GM12878 (cell line): ENCODE measurements at regions not wholly inside any gene's neighbourhood (a gene's known extent, or its start where the extent isn't known, plus 50 kb on each side); places are given as distances from the start of the nearest gene placed in this dataset.

ENCODE experiments used
- ATAC-seq: fragments of 200-7000 bp; cut with Tn5 transposase; 3 replicates; pipeline ENCODE4 v1.9.1; 2020; ENCODE audit warnings: mild to moderate bottlenecking, moderate library complexity
- BruUV-seq: library from RNA; stranded (reverse); fragments of 400-500 nt; replicated peaks from 2 replicates; lab custom pipeline; 2021; lab: Mats Ljungman, UMichigan
- CTCF ChIA-PET: fragments of 300-600 bp; sonication (Branson Sonifier 250); formaldehyde crosslinking; extraction: SDS; loops from one replicate; lab custom pipeline; 2021; ENCODE audit warnings: inconsistent platforms; lab: Yijun Ruan, JAX
- POLR2A ChIA-PET: fragments of 350-600 bp; formaldehyde crosslinking; extraction: SDS; loops from one replicate; lab custom pipeline; 2021; ENCODE audit warnings: inconsistent platforms; lab: Charles Lee
- RAD21 ChIA-PET: fragments of 300-600 bp; sonication (Branson Sonifier 250); formaldehyde crosslinking; loops from one replicate; lab custom pipeline; 2023; ENCODE audit warnings: antibody characterized with exemption; ENCODE audit not compliant: unreplicated experiment; lab: Charles Lee
- SMC1A ChIA-PET: fragments of 300-600 bp; sonication (Branson Sonifier 250); formaldehyde crosslinking; loops from one replicate; lab custom pipeline; 2023; ENCODE audit not compliant: unreplicated experiment, uncharacterized antibody; lab: Charles Lee
- DNase-seq: peaks from one replicate; pipeline ENCODE4 v3.0.0-alpha.2; 2011; ENCODE audit warnings: low read depth, low spot score
- FAIRE-seq: peaks from 3 replicates; lab custom pipeline; 2011; peaks lifted over from hg19 to GRCh38; lab: Jason Lieb, UNC
- H2AFZ ChIP-seq: 2 replicates; pipeline ENCODE4 v1.6.0; 2011; ENCODE audit warnings: low read depth, low read length, control low read depth; ENCODE audit not compliant: control insufficient read depth
- H3K27ac ChIP-seq: 2 replicates; pipeline ENCODE4 v1.5.1; 2011; ENCODE audit warnings: control low read depth; ENCODE audit not compliant: control insufficient read depth, insufficient read depth
- H3K27me3 ChIP-seq, 2 experiments: replicated peaks in 1 of 2; 2 replicates each; pipeline versions ENCODE4 v1.6.0 to v1.6.1; 2011; ENCODE audit warnings: low read length in 1 of 2; ENCODE audit not compliant: control insufficient read depth in 2 of 2, insufficient read depth in 2 of 2
- H3K36me3 ChIP-seq, 2 experiments: 2 replicates each; pipeline ENCODE4 v1.5.1; 2011; ENCODE audit warnings: low read length in 1 of 2; ENCODE audit not compliant: control insufficient read depth in 2 of 2, insufficient read depth in 2 of 2
- H3K4me1 ChIP-seq: 2 replicates; pipeline ENCODE4 v1.6.1; 2011; ENCODE audit warnings: mild to moderate bottlenecking, low read length, moderate library complexity, mixed read lengths; ENCODE audit not compliant: control insufficient read depth, insufficient read depth
- H3K4me2 ChIP-seq: 2 replicates; pipeline ENCODE4 v1.6.0; 2011; ENCODE audit warnings: control low read depth; ENCODE audit not compliant: control insufficient read depth, insufficient read depth
- H3K4me3 ChIP-seq: fragments of 200-600 bp; sonication (generic); 2 replicates; pipeline ENCODE4 v1.5.1; 2016
- H3K79me2 ChIP-seq: 2 replicates; pipeline ENCODE4 v1.6.0; 2011; ENCODE audit warnings: low read length; ENCODE audit not compliant: control insufficient read depth, insufficient read depth
- H3K9ac ChIP-seq: 2 replicates; pipeline ENCODE4 v1.8.0; 2011; ENCODE audit warnings: low read length, control low read depth, mixed read lengths; ENCODE audit not compliant: control insufficient read depth, insufficient read depth
- H3K9me3 ChIP-seq: replicated peaks from 3 replicates; pipeline ENCODE4 v1.5.1; 2011; ENCODE audit warnings: mild to moderate bottlenecking, low read length; ENCODE audit not compliant: control insufficient read depth, insufficient read depth
- H4K20me1 ChIP-seq: 2 replicates; pipeline ENCODE4 v1.6.0; 2011; ENCODE audit not compliant: control insufficient read depth, insufficient read depth
- CBX5 ChIP-seq: sonication (generic); IDR thresholded peaks from 2 replicates; pipeline ENCODE4 v1.6.1; 2016; ENCODE audit warnings: low read depth, moderate library complexity, mild to moderate bottlenecking, inconsistent platforms
- CEBPB ChIP-seq, 2 experiments: fragments of 150-350 bp in 1 of 2; IDR thresholded peaks; 2 replicates each; pipeline ENCODE4 v1.6.1; 2012 to 2014; ENCODE audit warnings: low read depth in 2 of 2, low read length in 2 of 2, borderline replicate concordance in 1 of 2, inconsistent platforms in 1 of 2
- CHD4 ChIP-seq: fragments of 200-600 bp; sonication (generic); IDR thresholded peaks from 2 replicates; pipeline ENCODE4 v1.6.1; 2016; ENCODE audit warnings: mild to moderate bottlenecking
- EED ChIP-seq: sonication (generic); IDR thresholded peaks from 2 replicates; pipeline ENCODE4 v1.6.1; 2016; ENCODE audit warnings: antibody characterized with exemption, low read depth
- EGR1 ChIP-seq, 2 experiments: IDR thresholded peaks; 1 replicate in 1 of 2; 2 replicates in 1 of 2; pipeline ENCODE4 v1.6.1; 2011 to 2012; ENCODE audit warnings: low read depth in 2 of 2, low read length in 2 of 2, borderline replicate concordance in 1 of 2, mild to moderate bottlenecking in 1 of 2, moderate library complexity in 1 of 2
- KDM1A ChIP-seq: fragments of 200-600 bp; sonication (generic); IDR thresholded peaks from 2 replicates; pipeline ENCODE4 v1.6.1; 2016; ENCODE audit warnings: borderline replicate concordance
- NFXL1 ChIP-seq: fragments of 450-650 bp; IDR thresholded peaks from 2 replicates; pipeline ENCODE4 v1.6.1; 2017; ENCODE audit warnings: antibody characterized with exemption, mild to moderate bottlenecking, borderline replicate concordance
- PAX5 ChIP-seq: IDR thresholded peaks from 2 replicates; pipeline ENCODE4 v1.6.1; 2011; ENCODE audit warnings: low read depth, low read length, borderline replicate concordance
- POU2F2 ChIP-seq: IDR thresholded peaks from 3 replicates; pipeline ENCODE4 v1.6.1; 2011; ENCODE audit warnings: low read depth, mild to moderate bottlenecking, low read length, borderline replicate concordance
- RBBP5 ChIP-seq: fragments of 200-600 bp; sonication (generic); conservative IDR thresholded peaks from 2 replicates; pipeline ENCODE4 v1.6.1; 2016
- RELA ChIP-seq: fragments of 450-650 bp; IDR thresholded peaks from 2 replicates; pipeline ENCODE4 v1.8.0; 2014; ENCODE audit warnings: borderline replicate concordance; ENCODE audit not compliant: partially characterized antibody
- SMAD5 ChIP-seq: IDR thresholded peaks from 2 replicates; pipeline ENCODE4 v1.6.1; 2016; ENCODE audit warnings: antibody characterized with exemption, low read depth
- SP1 ChIP-seq: IDR thresholded peaks from one replicate; pipeline ENCODE4 v1.6.1; 2011; ENCODE audit warnings: low read depth, low read length
- SPI1 ChIP-seq: IDR thresholded peaks from 2 replicates; pipeline ENCODE4 v1.6.1; 2011; ENCODE audit warnings: low read depth, mild to moderate bottlenecking, low read length, moderate library complexity, borderline replicate concordance; ENCODE audit not compliant: insufficient read depth
- TBL1XR1 ChIP-seq: IDR thresholded peaks from 2 replicates; pipeline ENCODE4 v1.6.1; 2012; ENCODE audit warnings: low read depth, low read length, improper control_type of control experiment
- ZNF217 ChIP-seq: fragments of 450-650 bp; IDR thresholded peaks from 2 replicates; pipeline ENCODE4 v1.6.1; 2017; ENCODE audit warnings: antibody characterized with exemption, mild to moderate bottlenecking
- WGBS: methylation state at CpG from one replicate; pipeline ENCODE4 v1.1.6; 2016; ENCODE audit warnings: low lambda C conversion rate; ENCODE audit not compliant: insufficient replicate concordance, insufficient coverage; ENCODE audit errors: missing lambda C conversion rate; 5-methylcytosine and 5-hydroxymethylcytosine counted together
- in situ Hi-C: fragments of 300-500 bp; cut with MboI; formaldehyde crosslinking; loops from 9 replicates; pipeline ENCODE4 v1.14.3; 2018; ENCODE audit warnings: mixed read lengths
- intact Hi-C: fragments of 100-400 bp; cut with micrococcal nuclease; formaldehyde crosslinking; loops from one replicate; pipeline ENCODE4 v1.14.2; 2022; ENCODE audit not compliant: unreplicated experiment
- TF ChIP-seq, protein P1 (sequence below): fragments of 450-650 bp; IDR thresholded peaks from 2 replicates; pipeline ENCODE4 v1.6.1; 2017; ENCODE audit warnings: mild to moderate bottlenecking, low read depth, inconsistent platforms; ENCODE audit not compliant: poor library complexity, severe bottlenecking
- TF ChIP-seq, protein P2 (sequence below): IDR thresholded peaks from 2 replicates; pipeline ENCODE4 v1.6.1; 2012; ENCODE audit warnings: low read length, inconsistent platforms
- TF ChIP-seq, protein P3 (sequence below): IDR thresholded peaks from 2 replicates; pipeline ENCODE4 v1.6.1; 2011; ENCODE audit warnings: low read depth, mild to moderate bottlenecking, low read length, moderate library complexity, borderline replicate concordance; ENCODE audit errors: extremely low read depth

DNA sequence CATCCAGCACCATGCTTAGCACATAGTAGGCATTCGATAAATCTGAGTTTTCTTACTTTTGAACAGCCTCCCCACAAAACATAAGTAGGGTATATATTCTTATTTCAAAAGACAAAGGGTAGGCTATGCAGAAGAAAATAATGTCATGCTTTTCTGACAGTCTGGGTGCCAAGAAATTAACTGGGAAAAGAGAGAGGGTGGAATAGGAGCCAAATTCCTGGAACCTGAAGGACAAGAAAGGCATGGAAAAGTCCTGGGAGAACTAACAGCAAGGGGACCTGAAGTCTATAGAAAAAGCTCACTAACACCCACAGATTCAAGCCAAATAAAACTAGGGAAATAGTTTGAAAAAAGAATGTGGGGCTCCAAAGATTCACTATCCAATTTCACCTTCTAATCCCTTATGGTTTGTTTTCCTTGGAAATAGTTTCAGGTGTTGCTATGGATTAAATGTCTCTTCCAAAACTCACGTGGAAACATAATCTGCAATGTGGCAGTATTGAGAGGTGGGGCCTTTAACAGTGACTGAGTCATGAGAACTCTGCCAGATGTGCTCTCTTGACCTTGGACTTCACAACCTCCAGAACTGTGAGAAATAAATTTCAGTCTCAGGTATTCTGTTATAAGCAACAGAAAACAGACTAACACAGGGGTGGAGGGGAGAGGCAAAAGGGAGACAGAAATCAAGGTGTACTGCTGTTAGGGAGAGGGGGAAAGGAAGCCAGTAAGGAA is 173.3 kb upstream of the ARHGEF9 start (continued):
- TF ChIP-seq ZNF217 (no peak), SPI1 (no peak), RBBP5 (no peak), SP1 (no peak)

DNA sequence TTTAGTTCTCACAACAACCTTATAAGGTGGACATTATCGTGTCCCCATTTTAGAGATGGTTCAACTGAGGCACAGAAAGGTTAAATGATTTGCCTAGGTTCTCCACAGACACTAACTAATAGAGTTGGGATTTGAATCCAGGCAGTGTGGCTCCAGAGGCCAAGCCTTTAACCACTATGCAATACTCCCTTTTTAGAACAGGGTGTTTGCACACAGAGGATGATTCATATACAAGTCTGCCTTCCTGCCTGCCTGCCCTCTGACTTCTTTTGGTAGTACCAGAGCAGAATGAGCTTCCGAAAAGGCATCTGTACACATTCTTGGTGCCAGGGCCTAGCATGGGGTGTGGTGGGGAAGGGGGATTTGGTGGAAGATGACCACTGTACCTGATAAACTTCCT is 150.8 kb upstream of the ARHGEF9 start:
- no peak for DNase-seq
- in situ Hi-C loops: no loop called here
- POLR2A ChIA-PET: no interaction called here
- no peak for TF ChIP-seq EGR1 (IDR thresholded peaks at IDR 0.05; ENCODE audit: borderline replicate concordance in 1 of 2, low read depth in 2 of 2, low read length in 2 of 2)
- no peak for TF ChIP-seq RELA
- TF ChIP-seq PAX5: no peak
- no peak for TF ChIP-seq TBL1XR1
- TF ChIP-seq, protein P1, sequence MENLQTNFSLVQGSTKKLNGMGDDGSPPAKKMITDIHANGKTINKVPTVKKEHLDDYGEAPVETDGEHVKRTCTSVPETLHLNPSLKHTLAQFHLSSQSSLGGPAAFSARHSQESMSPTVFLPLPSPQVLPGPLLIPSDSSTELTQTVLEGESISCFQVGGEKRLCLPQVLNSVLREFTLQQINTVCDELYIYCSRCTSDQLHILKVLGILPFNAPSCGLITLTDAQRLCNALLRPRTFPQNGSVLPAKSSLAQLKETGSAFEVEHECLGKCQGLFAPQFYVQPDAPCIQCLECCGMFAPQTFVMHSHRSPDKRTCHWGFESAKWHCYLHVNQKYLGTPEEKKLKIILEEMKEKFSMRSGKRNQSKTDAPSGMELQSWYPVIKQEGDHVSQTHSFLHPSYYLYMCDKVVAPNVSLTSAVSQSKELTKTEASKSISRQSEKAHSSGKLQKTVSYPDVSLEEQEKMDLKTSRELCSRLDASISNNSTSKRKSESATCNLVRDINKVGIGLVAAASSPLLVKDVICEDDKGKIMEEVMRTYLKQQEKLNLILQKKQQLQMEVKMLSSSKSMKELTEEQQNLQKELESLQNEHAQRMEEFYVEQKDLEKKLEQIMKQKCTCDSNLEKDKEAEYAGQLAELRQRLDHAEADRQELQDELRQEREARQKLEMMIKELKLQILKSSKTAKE: no peak
- TF ChIP-seq CBX5: no peak
- no peak for TF ChIP-seq CEBPB (IDR thresholded peaks at IDR 0.05; ENCODE audit: borderline replicate concordance in 1 of 2, low read depth in 2 of 2, low read length in 2 of 2)
- TF ChIP-seq POU2F2: no peak
- TF ChIP-seq, protein P2, sequence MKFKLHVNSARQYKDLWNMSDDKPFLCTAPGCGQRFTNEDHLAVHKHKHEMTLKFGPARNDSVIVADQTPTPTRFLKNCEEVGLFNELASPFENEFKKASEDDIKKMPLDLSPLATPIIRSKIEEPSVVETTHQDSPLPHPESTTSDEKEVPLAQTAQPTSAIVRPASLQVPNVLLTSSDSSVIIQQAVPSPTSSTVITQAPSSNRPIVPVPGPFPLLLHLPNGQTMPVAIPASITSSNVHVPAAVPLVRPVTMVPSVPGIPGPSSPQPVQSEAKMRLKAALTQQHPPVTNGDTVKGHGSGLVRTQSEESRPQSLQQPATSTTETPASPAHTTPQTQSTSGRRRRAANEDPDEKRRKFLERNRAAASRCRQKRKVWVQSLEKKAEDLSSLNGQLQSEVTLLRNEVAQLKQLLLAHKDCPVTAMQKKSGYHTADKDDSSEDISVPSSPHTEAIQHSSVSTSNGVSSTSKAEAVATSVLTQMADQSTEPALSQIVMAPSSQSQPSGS: no peak
- TF ChIP-seq CHD4: no peak
- no peak for TF ChIP-seq EED
- no peak for TF ChIP-seq NFXL1
- TF ChIP-seq SMAD5: no peak
- no peak for TF ChIP-seq SPI1
- TF ChIP-seq, protein P3, sequence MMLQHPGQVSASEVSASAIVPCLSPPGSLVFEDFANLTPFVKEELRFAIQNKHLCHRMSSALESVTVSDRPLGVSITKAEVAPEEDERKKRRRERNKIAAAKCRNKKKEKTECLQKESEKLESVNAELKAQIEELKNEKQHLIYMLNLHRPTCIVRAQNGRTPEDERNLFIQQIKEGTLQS: no peak
- no peak for TF ChIP-seq KDM1A

More for the DNA sequence above, 150.8 kb upstream of the ARHGEF9 start:
- H3K27ac ChIP-seq: no peak overlapping the region
- no peaks in the 10 kb centered on the region for H3K36me3 ChIP-seq
- H3K4me3 ChIP-seq: no peak overlapping the region
- 21% methylated on average over 2 of the region's 2 CpGs for whole genome bisulfite sequencing
- ChIA-PET CTCF (no interaction called here), SMC1A (no interaction called here), RAD21 (no interaction called here)
- H3K9me3 ChIP-seq: no peaks in the 10 kb centered on the region; the same call in 2 of the 3 replicates
- no peaks in the 10 kb centered on the region for H4K20me1 ChIP-seq
- intact Hi-C loops: no loop called here
- H3K27me3 ChIP-seq: no peaks in the 10 kb centered on the region
- ATAC-seq (no peak), FAIRE-seq (no peak)
- H2AFZ ChIP-seq: no peak overlapping the region
- no peak overlapping the region for H3K4me2 ChIP-seq
- BruUV-seq: no TSS peak
- no peaks in the 10 kb centered on the region for H3K4me1 ChIP-seq
- no peak overlapping the region for H3K9ac ChIP-seq
- H3K79me2 ChIP-seq: no peaks in the 10 kb centered on the region
